A172 (cell line): ENCODE measurements at regions not wholly inside any gene's neighbourhood (a gene's known extent, or its start where the extent isn't known, plus 50 kb on each side); places are given as distances from the start of the nearest gene placed in this dataset.
"Not testable (repeated sequence)": the region's sequence is repeated elsewhere in the genome, so short reads cannot be mapped to it uniquely, and the experiment has no call there.

Experiments
- DNase-seq: peaks from one replicate; pipeline ENCODE4 v3.0.0-alpha.2; 2015; ENCODE audit warnings: low spot score

- DNase-seq: no peak
Measured at GRCh38 chr7:87007038-87007437, 52.4 kb downstream of the ELAPOR2 start.

- no peak for DNase-seq
Measured at GRCh38 chr7:87004956-87005355, 54.5 kb downstream of the ELAPOR2 start.

- DNase-seq: no peak
Measured at GRCh38 chr7:87003872-87004798, 55.3 kb downstream of the ELAPOR2 start.

- peak; percentile 2 for DNase-seq
Measured at GRCh38 chr7:87001214-87001613, 58.2 kb downstream of the ELAPOR2 start.

GRCh38 chr7:87000344-87000743 lies 59.1 kb downstream of the ELAPOR2 start:
- DNase-seq: no peak

- no peak for DNase-seq
Measured at GRCh38 chr7:86999750-87000149, 59.7 kb downstream of the ELAPOR2 start.

GRCh38 chr7:86995814-86996213 lies 63.6 kb downstream of the ELAPOR2 start:
- no peak for DNase-seq

GRCh38 chr7:86995052-86995725 lies 64.3 kb downstream of the ELAPOR2 start:
- DNase-seq: no peak

- DNase-seq: no peak
Measured at GRCh38 chr7:86991771-86992191, 67.7 kb downstream of the ELAPOR2 start.

- DNase-seq: no peak
Measured at GRCh38 chr7:86991093-86991769, 68.2 kb downstream of the ELAPOR2 start.

- no peak for DNase-seq
Measured at GRCh38 chr7:86989407-86989806, 70.0 kb downstream of the ELAPOR2 start.

GRCh38 chr7:86987834-86988233 lies 71.6 kb downstream of the ELAPOR2 start:
- DNase-seq: not testable (repeated sequence)

- not testable (repeated sequence) for DNase-seq
Measured at GRCh38 chr7:86987358-86987757, 72.1 kb downstream of the ELAPOR2 start.

- DNase-seq: not testable (repeated sequence)
Measured at GRCh38 chr7:86985342-86985741, 74.1 kb downstream of the ELAPOR2 start.

- DNase-seq: not testable (repeated sequence)
Measured at GRCh38 chr7:86983654-86984053, 75.8 kb downstream of the ELAPOR2 start.

GRCh38 chr7:86981937-86982336 lies 77.5 kb downstream of the ELAPOR2 start:
- DNase-seq: not testable (repeated sequence)

- DNase-seq: no peak
Measured at GRCh38 chr7:86981127-86981526, 78.3 kb downstream of the ELAPOR2 start.

- DNase-seq: no peak
Measured at GRCh38 chr7:86980223-86980622, 79.2 kb downstream of the ELAPOR2 start.

- DNase-seq: no peak
Measured at GRCh38 chr7:86978808-86979506, 80.5 kb downstream of the ELAPOR2 start.

- no peak for DNase-seq
Measured at GRCh38 chr7:86976958-86977357, 82.5 kb downstream of the ELAPOR2 start.

- no peak for DNase-seq
Measured at GRCh38 chr7:86975914-86976313, 83.5 kb downstream of the ELAPOR2 start.

- no peak for DNase-seq
Measured at GRCh38 chr7:86975449-86975848, 84.0 kb downstream of the ELAPOR2 start.
